ENCODE measurements at regions not wholly inside any gene's neighbourhood (a gene's known extent, or its start where the extent isn't known, plus 50 kb on each side); places are given as distances from the start of the nearest gene placed in this dataset.

GRCh38 chr4:22129454-22130029 lies 181.0 kb upstream of the KCNIP4 start:
- peaks cover under 1% of the 10 kb centered on the region for H3K9me3 Mint-ChIP-seq
- no peaks in the 10 kb centered on the region for H3K4me1 Mint-ChIP-seq (ENCODE audit: low read depth)
- H3K36me3 Mint-ChIP-seq (ENCODE audit: low read depth) = no peaks in the 10 kb centered on the region
- H3K27ac Mint-ChIP-seq = no peak overlapping the region
- intact Hi-C loops (cut with micrococcal nuclease) = no loop called here
- no peaks in the 10 kb centered on the region for H3K27me3 Mint-ChIP-seq
- no peak overlapping the region for H3K4me3 Mint-ChIP-seq

- Mint-ChIP-seq H3K36me3 (ENCODE audit: low read depth) (no peaks in the 10 kb centered on the region), H3K4me3 (no peak overlapping the region), H3K4me1 (ENCODE audit: low read depth) (no peaks in the 10 kb centered on the region), H3K27me3 (no peaks in the 10 kb centered on the region), H3K9me3 (peaks cover 31% of the 10 kb centered on the region), H3K27ac (no peak overlapping the region)
- intact Hi-C loops (cut with micrococcal nuclease) = no loop called here
These were observed 173.5 kb upstream of the KCNIP4 start for GRCh38 chr4:22122062-22122461.

- no peak overlapping the region for H3K4me3 Mint-ChIP-seq
- H3K4me1 Mint-ChIP-seq (ENCODE audit: low read depth) = no peaks in the 10 kb centered on the region
- intact Hi-C loops (cut with micrococcal nuclease) = no loop called here
These were observed 166.7 kb upstream of the KCNIP4 start for GRCh38 chr4:22115262-22115661.

GRCh38 chr4:22103768-22104167 lies 155.2 kb upstream of the KCNIP4 start:
- H3K9me3 Mint-ChIP-seq = no peaks in the 10 kb centered on the region
- H3K27ac Mint-ChIP-seq = no peak overlapping the region
- H3K36me3 Mint-ChIP-seq (ENCODE audit: low read depth) = no peaks in the 10 kb centered on the region
- no peak overlapping the region for H3K4me3 Mint-ChIP-seq
- no peaks in the 10 kb centered on the region for H3K27me3 Mint-ChIP-seq
- intact Hi-C loops (cut with micrococcal nuclease) = no loop called here
- H3K4me1 Mint-ChIP-seq (ENCODE audit: low read depth) = no peaks in the 10 kb centered on the region

More at GRCh38 chr4:22115262-22115661, 166.7 kb upstream of the KCNIP4 start:
- H3K27ac Mint-ChIP-seq = no peak overlapping the region
- H3K9me3 Mint-ChIP-seq = peaks cover 10% of the 10 kb centered on the region
- H3K36me3 Mint-ChIP-seq (ENCODE audit: low read depth) = no peaks in the 10 kb centered on the region
- no peaks in the 10 kb centered on the region for H3K27me3 Mint-ChIP-seq

- Mint-ChIP-seq H3K4me1 (ENCODE audit: low read depth) (no peaks in the 10 kb centered on the region), H3K9me3 (no peaks in the 10 kb centered on the region), H3K27ac (no peak overlapping the region), H3K27me3 (no peaks in the 10 kb centered on the region), H3K36me3 (ENCODE audit: low read depth) (no peaks in the 10 kb centered on the region), H3K4me3 (no peak overlapping the region)
- intact Hi-C loops (cut with micrococcal nuclease) = no loop called here
These were observed 151.3 kb upstream of the KCNIP4 start for GRCh38 chr4:22099896-22100295.

- intact Hi-C loops (cut with micrococcal nuclease) = no loop called here
- H3K36me3 Mint-ChIP-seq (ENCODE audit: low read depth) = no peaks in the 10 kb centered on the region
- H3K27me3 Mint-ChIP-seq = no peaks in the 10 kb centered on the region
- H3K4me1 Mint-ChIP-seq (ENCODE audit: low read depth) = no peaks in the 10 kb centered on the region
- H3K4me3 Mint-ChIP-seq = no peak overlapping the region
- no peaks in the 10 kb centered on the region for H3K9me3 Mint-ChIP-seq
- H3K27ac Mint-ChIP-seq = no peak overlapping the region
These were observed 149.0 kb upstream of the KCNIP4 start for GRCh38 chr4:22097596-22097995.

- Mint-ChIP-seq H3K4me1 (ENCODE audit: low read depth) (no peaks in the 10 kb centered on the region), H3K27ac (no peak overlapping the region), H3K36me3 (ENCODE audit: low read depth) (no peaks in the 10 kb centered on the region), H3K9me3 (no peaks in the 10 kb centered on the region), H3K4me3 (no peak overlapping the region), H3K27me3 (no peaks in the 10 kb centered on the region)
- intact Hi-C loops (cut with micrococcal nuclease) = no loop called here
These were observed 145.6 kb upstream of the KCNIP4 start for GRCh38 chr4:22094217-22094616.

- Mint-ChIP-seq H3K4me3 (no peak overlapping the region), H3K27me3 (no peaks in the 10 kb centered on the region), H3K4me1 (ENCODE audit: low read depth) (no peaks in the 10 kb centered on the region), H3K27ac (no peak overlapping the region), H3K36me3 (ENCODE audit: low read depth) (no peaks in the 10 kb centered on the region), H3K9me3 (no peaks in the 10 kb centered on the region)
- intact Hi-C loops (cut with micrococcal nuclease) = no loop called here
These were observed 144.6 kb upstream of the KCNIP4 start for GRCh38 chr4:22093126-22093525.

- Mint-ChIP-seq H3K36me3 (ENCODE audit: low read depth) (no peaks in the 10 kb centered on the region), H3K4me3 (no peak overlapping the region), H3K9me3 (no peaks in the 10 kb centered on the region), H3K4me1 (ENCODE audit: low read depth) (no peaks in the 10 kb centered on the region), H3K27ac (no peak overlapping the region), H3K27me3 (no peaks in the 10 kb centered on the region)
- intact Hi-C loops (cut with micrococcal nuclease) = no loop called here
These were observed 143.3 kb upstream of the KCNIP4 start for GRCh38 chr4:22091906-22092305.

- Mint-ChIP-seq H3K27me3 (no peaks in the 10 kb centered on the region), H3K9me3 (peaks cover 4% of the 10 kb centered on the region), H3K27ac (no peak overlapping the region), H3K36me3 (ENCODE audit: low read depth) (no peaks in the 10 kb centered on the region), H3K4me1 (ENCODE audit: low read depth) (no peaks in the 10 kb centered on the region), H3K4me3 (no peak overlapping the region)
- intact Hi-C loops (cut with micrococcal nuclease) = no loop called here
These were observed 142.8 kb upstream of the KCNIP4 start for GRCh38 chr4:22091352-22091717.

GRCh38 chr4:22090661-22091351 lies 142.2 kb upstream of the KCNIP4 start:
- Mint-ChIP-seq H3K27ac (no peak overlapping the region), H3K4me3 (no peak overlapping the region), H3K9me3 (peaks cover 9% of the 10 kb centered on the region), H3K4me1 (ENCODE audit: low read depth) (no peaks in the 10 kb centered on the region), H3K36me3 (ENCODE audit: low read depth) (no peaks in the 10 kb centered on the region), H3K27me3 (no peaks in the 10 kb centered on the region)
- intact Hi-C loops (cut with micrococcal nuclease) = no loop called here

- H3K36me3 Mint-ChIP-seq (ENCODE audit: low read depth) = no peaks in the 10 kb centered on the region
- no peak overlapping the region for H3K27ac Mint-ChIP-seq
- no peaks in the 10 kb centered on the region for H3K4me1 Mint-ChIP-seq (ENCODE audit: low read depth)
- intact Hi-C loops (cut with micrococcal nuclease) = no loop called here
- H3K9me3 Mint-ChIP-seq = peaks cover 50% of the 10 kb centered on the region
- H3K27me3 Mint-ChIP-seq = no peaks in the 10 kb centered on the region
- no peak overlapping the region for H3K4me3 Mint-ChIP-seq
These were observed 129.0 kb upstream of the KCNIP4 start for GRCh38 chr4:22077571-22077970.

GRCh38 chr4:22072726-22073125 lies 124.2 kb upstream of the KCNIP4 start:
- Mint-ChIP-seq H3K4me3 (no peak overlapping the region), H3K27me3 (no peaks in the 10 kb centered on the region), H3K9me3 (peaks cover 28% of the 10 kb centered on the region), H3K4me1 (ENCODE audit: low read depth) (no peaks in the 10 kb centered on the region), H3K36me3 (ENCODE audit: low read depth) (no peaks in the 10 kb centered on the region), H3K27ac (no peak overlapping the region)
- intact Hi-C loops (cut with micrococcal nuclease) = no loop called here

GRCh38 chr4:22072240-22072639 lies 123.7 kb upstream of the KCNIP4 start:
- Mint-ChIP-seq H3K9me3 (peaks cover 23% of the 10 kb centered on the region), H3K27ac (no peak overlapping the region), H3K36me3 (ENCODE audit: low read depth) (no peaks in the 10 kb centered on the region), H3K4me3 (no peak overlapping the region), H3K4me1 (ENCODE audit: low read depth) (no peaks in the 10 kb centered on the region), H3K27me3 (no peaks in the 10 kb centered on the region)
- intact Hi-C loops (cut with micrococcal nuclease) = no loop called here

GRCh38 chr4:22071749-22072148 lies 123.2 kb upstream of the KCNIP4 start:
- Mint-ChIP-seq H3K4me1 (ENCODE audit: low read depth) (no peaks in the 10 kb centered on the region), H3K27me3 (no peaks in the 10 kb centered on the region), H3K36me3 (ENCODE audit: low read depth) (no peaks in the 10 kb centered on the region), H3K4me3 (no peak overlapping the region), H3K27ac (no peak overlapping the region), H3K9me3 (peaks cover 19% of the 10 kb centered on the region)
- intact Hi-C loops (cut with micrococcal nuclease) = no loop called here
